ENCODE measurements at regions not wholly inside any gene's neighbourhood (a gene's known extent, or its start where the extent isn't known, plus 50 kb on each side); places are given as distances from the start of the nearest gene placed in this dataset.

DNA sequence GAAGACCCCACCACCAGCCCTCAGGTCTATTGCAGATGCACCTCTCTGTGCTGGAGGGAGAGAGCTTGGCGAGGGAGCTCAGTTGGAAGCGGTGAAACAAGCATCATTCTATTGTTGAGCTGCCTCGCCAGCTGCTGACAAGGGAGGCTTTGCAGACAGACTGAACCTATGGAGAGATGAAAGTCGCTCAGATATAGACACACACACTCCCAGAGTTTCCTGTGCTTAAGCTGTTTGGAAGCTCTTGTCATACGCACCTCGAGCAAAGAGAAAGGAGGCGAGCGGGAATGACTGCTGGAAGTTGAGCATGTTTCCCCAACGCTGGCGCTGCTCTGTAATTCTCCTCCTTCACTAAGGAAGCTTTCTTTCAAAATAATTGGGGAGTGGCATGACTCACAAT is 126.1 kb downstream of the TRIM29 start:
- POLR2A ChIA-PET (ENCODE audit: unreplicated experiment), result no interaction called here
- H3K27ac ChIP-seq, result no peak overlapping the region
- H3K4me1 ChIP-seq (replicated peaks; ENCODE audit: insufficient read depth), result no peaks in the 10 kb centered on the region
- no peak overlapping the region for H2AFZ ChIP-seq
- H3K4me2 ChIP-seq, result no peak overlapping the region
- H3K79me2 ChIP-seq (ENCODE audit: low read depth), result no peaks in the 10 kb centered on the region
- BruUV-seq (replicated peaks), result no TSS peak
- H3K9me2 ChIP-seq (ENCODE audit: insufficient read depth), result no peaks in the 10 kb centered on the region
- intact Hi-C loops (cut with micrococcal nuclease; ENCODE audit: unreplicated experiment), result loop anchor here (10.0 kb wide), 1 partner anchor 527 kb away; no protein-coding TSS in a partner anchor
- TF ChIP-seq EZH2 (IDR thresholded peaks at IDR 0.05; ENCODE audit: low read depth) (no peak), CTCF (conservative IDR thresholded peaks at IDR 0.05) (no peak)
- H3K27me3 ChIP-seq (ENCODE audit: insufficient read depth, low read depth), result peaks cover 99% of the 10 kb centered on the region
- H3F3A ChIP-seq (ENCODE audit: insufficient read depth, low read depth), result no peaks in the 10 kb centered on the region
- CTCF ChIA-PET, result no interaction called here
- H3K4me3 ChIP-seq, result no peak overlapping the region
- no peak for DNase-seq
- no peaks in the 10 kb centered on the region for H4K20me1 ChIP-seq (ENCODE audit: insufficient read depth)
- no peaks in the 10 kb centered on the region for H3K9me3 ChIP-seq (ENCODE audit: insufficient read depth, low read depth)
- no peaks in the 10 kb centered on the region for H3K36me3 ChIP-seq (ENCODE audit: low read depth)

DNA sequence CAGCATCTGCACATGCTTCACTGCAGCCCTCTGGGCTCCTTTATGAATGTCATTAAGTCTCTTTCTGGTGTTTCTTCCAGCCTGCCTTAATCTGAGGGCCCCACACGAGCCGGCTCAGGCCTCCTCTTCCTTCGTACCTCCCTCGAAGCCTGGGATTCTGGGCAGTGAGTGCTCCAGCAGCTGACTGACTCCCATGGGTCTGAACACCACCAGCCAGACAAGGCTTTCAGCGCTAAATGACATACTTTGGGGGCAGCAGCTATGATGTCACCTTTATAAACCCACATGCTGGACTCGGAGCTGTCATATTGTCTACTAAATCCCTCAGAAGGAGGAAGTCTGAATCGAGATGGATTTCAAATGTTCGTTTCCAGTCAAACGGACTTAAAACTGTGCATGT is 127.1 kb downstream of the TRIM29 start:
- ChIA-PET POLR2A (ENCODE audit: unreplicated experiment) (no interaction called here), CTCF (no interaction called here)
- intact Hi-C loops (cut with micrococcal nuclease; ENCODE audit: unreplicated experiment), result loop anchor here (10.0 kb wide), 1 partner anchor 526 kb away; no protein-coding TSS in a partner anchor
- Histone ChIP-seq H4K20me1 (ENCODE audit: insufficient read depth) (no peaks in the 10 kb centered on the region), H3K9me3 (ENCODE audit: insufficient read depth, low read depth) (no peaks in the 10 kb centered on the region), H2AFZ (no peak overlapping the region), H3K4me3 (no peak overlapping the region), H3K4me1 (replicated peaks; ENCODE audit: insufficient read depth) (no peaks in the 10 kb centered on the region), H3K27ac (no peak overlapping the region), H3K27me3 (ENCODE audit: insufficient read depth, low read depth) (peaks cover 98% of the 10 kb centered on the region), H3K79me2 (ENCODE audit: low read depth) (no peaks in the 10 kb centered on the region), H3F3A (ENCODE audit: insufficient read depth, low read depth) (no peaks in the 10 kb centered on the region), H3K36me3 (ENCODE audit: low read depth) (no peaks in the 10 kb centered on the region), H3K9me2 (ENCODE audit: insufficient read depth) (no peaks in the 10 kb centered on the region), H3K4me2 (no peak overlapping the region)
- DNase-seq, result no peak
- no TSS peak for BruUV-seq (replicated peaks)
- no peak for TF ChIP-seq CTCF (conservative IDR thresholded peaks at IDR 0.05)
- TF ChIP-seq EZH2 (IDR thresholded peaks at IDR 0.05; ENCODE audit: low read depth), result no peak

DNA sequence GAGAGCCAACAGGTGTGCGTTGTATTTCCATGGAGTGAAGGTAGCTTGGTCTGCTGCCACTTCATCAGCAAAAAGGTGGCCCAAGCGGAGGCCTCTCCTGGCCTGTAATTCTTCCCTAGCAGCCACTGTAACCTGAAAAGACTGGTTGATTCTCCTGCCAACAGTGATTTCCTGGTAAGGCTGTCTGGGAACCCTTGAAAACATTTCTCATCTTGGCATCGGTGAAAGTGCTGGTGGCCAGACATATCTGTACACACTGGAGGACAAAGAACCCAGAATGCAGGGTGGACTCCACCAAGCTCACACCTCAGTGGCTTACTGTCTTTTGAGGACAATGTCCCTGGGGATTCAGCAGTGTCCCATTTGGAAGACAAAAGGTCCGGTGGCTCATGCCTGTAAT is 128.0 kb downstream of the TRIM29 start:
- H3K4me1 ChIP-seq (replicated peaks; ENCODE audit: insufficient read depth), result no peaks in the 10 kb centered on the region
- POLR2A ChIA-PET (ENCODE audit: unreplicated experiment), result no interaction called here
- no peak overlapping the region for H3K4me3 ChIP-seq
- H3K9me3 ChIP-seq (ENCODE audit: insufficient read depth, low read depth), result no peaks in the 10 kb centered on the region
- H2AFZ ChIP-seq, result no peak overlapping the region
- CTCF ChIA-PET, result no interaction called here
- peaks cover 96% of the 10 kb centered on the region for H3K27me3 ChIP-seq (ENCODE audit: insufficient read depth, low read depth)
- H4K20me1 ChIP-seq (ENCODE audit: insufficient read depth), result no peaks in the 10 kb centered on the region
- H3K36me3 ChIP-seq (ENCODE audit: low read depth), result no peaks in the 10 kb centered on the region
- TF ChIP-seq EZH2 (IDR thresholded peaks at IDR 0.05; ENCODE audit: low read depth) (no peak), CTCF (conservative IDR thresholded peaks at IDR 0.05) (no peak)
- intact Hi-C loops (cut with micrococcal nuclease; ENCODE audit: unreplicated experiment), result loop anchor here (10.0 kb wide), 1 partner anchor 525 kb away; no protein-coding TSS in a partner anchor
- H3K4me2 ChIP-seq, result no peak overlapping the region
- no peak overlapping the region for H3K27ac ChIP-seq
- H3F3A ChIP-seq (ENCODE audit: insufficient read depth, low read depth), result no peaks in the 10 kb centered on the region
- BruUV-seq (replicated peaks), result no TSS peak
- DNase-seq, result no peak
- no peaks in the 10 kb centered on the region for H3K79me2 ChIP-seq (ENCODE audit: low read depth)
- H3K9me2 ChIP-seq (ENCODE audit: insufficient read depth), result no peaks in the 10 kb centered on the region
